Neural progenitor cell (in vitro differentiated cells): ENCODE measurements at regions not wholly inside any gene's neighbourhood (a gene's known extent, or its start where the extent isn't known, plus 50 kb on each side); places are given as distances from the start of the nearest gene placed in this dataset.
"Not testable (repeated sequence)": the region's sequence is repeated elsewhere in the genome, so short reads cannot be mapped to it uniquely, and the experiment has no call there.

ENCODE experiments used
- DNase-seq: peaks from one replicate; pipeline ENCODE4 v3.0.0-alpha.2; 2016; ENCODE audit warnings: low spot score
- H2AFZ ChIP-seq: fragments of 200-600 bp; sonication (generic); replicated peaks from 2 replicates; pipeline ENCODE4 v1.6.1; 2016; ENCODE audit warnings: antibody characterized with exemption
- H3F3A ChIP-seq: fragments of 200-600 bp; sonication (generic); 2 replicates; pipeline ENCODE4 v1.6.1; 2016; ENCODE audit warnings: antibody characterized with exemption, low read depth
- H3K27ac ChIP-seq: fragments of 200-600 bp; sonication (generic); 2 replicates; pipeline ENCODE4 v1.5.1; 2016; ENCODE audit warnings: mild to moderate bottlenecking
- H3K27me3 ChIP-seq: fragments of 200-600 bp; sonication (generic); 2 replicates; pipeline ENCODE4 v1.6.1; 2016; ENCODE audit warnings: mild to moderate bottlenecking, moderate library complexity
- H3K36me3 ChIP-seq: fragments of 200-600 bp; sonication (generic); 2 replicates; pipeline ENCODE4 v1.5.1; 2016
- H3K4me1 ChIP-seq: fragments of 200-600 bp; sonication (generic); 2 replicates; pipeline ENCODE4 v1.6.1; 2016; ENCODE audit warnings: mixed run types
- H3K4me2 ChIP-seq: fragments of 200-600 bp; sonication (generic); 2 replicates; pipeline ENCODE4 v1.6.1; 2016
- H3K4me3 ChIP-seq: fragments of 200-600 bp; sonication (generic); 2 replicates; pipeline ENCODE4 v1.5.1; 2016
- H3K79me2 ChIP-seq: fragments of 200-600 bp; sonication (generic); 2 replicates; pipeline ENCODE4 v1.6.1; 2016; ENCODE audit warnings: low read depth
- H3K9ac ChIP-seq: fragments of 200-600 bp; sonication (generic); 2 replicates; pipeline ENCODE4 v1.6.1; 2016
- H3K9me3 ChIP-seq: fragments of 200-600 bp; sonication (generic); 2 replicates; pipeline ENCODE4 v1.5.1; 2016; ENCODE audit warnings: low read depth
- H4K20me1 ChIP-seq: fragments of 200-600 bp; sonication (generic); 2 replicates; pipeline ENCODE4 v1.6.1; 2016; ENCODE audit warnings: low read depth
- H3K27ac Mint-ChIP-seq: 3 replicates; pipeline ENCODE4 v1.8.0; 2021; ENCODE audit warnings: mixed read lengths
- H3K27me3 Mint-ChIP-seq: 2 replicates; pipeline ENCODE4 v1.8.0; 2022; ENCODE audit warnings: low read depth, mild to moderate bottlenecking, inconsistent platforms, moderate library complexity, mixed read lengths; ENCODE audit not compliant: insufficient read depth
- H3K36me3 Mint-ChIP-seq: 3 replicates; pipeline ENCODE4 v1.8.0; 2021; ENCODE audit warnings: mixed read lengths
- H3K4me1 Mint-ChIP-seq: 3 replicates; pipeline ENCODE4 v1.8.0; 2021; ENCODE audit warnings: mixed read lengths
- H3K4me3 Mint-ChIP-seq: 3 replicates; pipeline ENCODE4 v1.8.0; 2021; ENCODE audit warnings: mild to moderate bottlenecking, moderate library complexity, mixed read lengths
- H3K9me3 Mint-ChIP-seq: 3 replicates; pipeline ENCODE4 v1.8.0; 2020; ENCODE audit warnings: mixed read lengths

GRCh38 chr17:45554479-45554878 is 64.0 kb upstream of the PLEKHM1 start:
- not testable (repeated sequence) for H3K9ac ChIP-seq, H3K36me3 Mint-ChIP-seq, H3K36me3 ChIP-seq, H3K4me3 ChIP-seq, H4K20me1 ChIP-seq, H3K9me3 ChIP-seq, H3K79me2 ChIP-seq, H3K27me3 Mint-ChIP-seq, H3K27ac Mint-ChIP-seq, H3K27ac ChIP-seq, H2AFZ ChIP-seq, DNase-seq, H3K4me1 ChIP-seq, H3F3A ChIP-seq, H3K4me3 Mint-ChIP-seq, H3K4me2 ChIP-seq, H3K4me1 Mint-ChIP-seq, H3K27me3 ChIP-seq, H3K9me3 Mint-ChIP-seq

- H3K4me3 ChIP-seq, H3F3A ChIP-seq, H3K9ac ChIP-seq, H3K27me3 Mint-ChIP-seq, H3K36me3 Mint-ChIP-seq, H3K4me1 Mint-ChIP-seq, H3K4me1 ChIP-seq, H3K9me3 ChIP-seq, H3K4me3 Mint-ChIP-seq, H3K79me2 ChIP-seq, H3K4me2 ChIP-seq, H3K27me3 ChIP-seq, H3K9me3 Mint-ChIP-seq, DNase-seq, H3K27ac ChIP-seq, H4K20me1 ChIP-seq, H2AFZ ChIP-seq, H3K27ac Mint-ChIP-seq, H3K36me3 ChIP-seq: not testable (repeated sequence)
Measured at GRCh38 chr17:45558821-45559220, 68.3 kb upstream of the PLEKHM1 start.

- not testable (repeated sequence) for H3K9ac ChIP-seq, H3K9me3 ChIP-seq, H3K4me1 ChIP-seq, H3K27ac Mint-ChIP-seq, H3K27me3 ChIP-seq, H3F3A ChIP-seq, H3K79me2 ChIP-seq, DNase-seq, H2AFZ ChIP-seq, H3K36me3 Mint-ChIP-seq, H3K4me2 ChIP-seq, H3K4me3 Mint-ChIP-seq, H4K20me1 ChIP-seq, H3K36me3 ChIP-seq, H3K4me3 ChIP-seq, H3K4me1 Mint-ChIP-seq, H3K27ac ChIP-seq, H3K27me3 Mint-ChIP-seq, H3K9me3 Mint-ChIP-seq
Measured at GRCh38 chr17:45562868-45563267, 72.3 kb upstream of the PLEKHM1 start.

GRCh38 chr17:45563283-45563682 is 72.8 kb upstream of the PLEKHM1 start:
- H3K27me3 Mint-ChIP-seq, H2AFZ ChIP-seq, H3K4me3 Mint-ChIP-seq, H3F3A ChIP-seq, H3K9me3 Mint-ChIP-seq, H4K20me1 ChIP-seq, H3K27me3 ChIP-seq, H3K79me2 ChIP-seq, H3K36me3 ChIP-seq, H3K36me3 Mint-ChIP-seq, H3K27ac Mint-ChIP-seq, H3K4me2 ChIP-seq, DNase-seq, H3K9ac ChIP-seq, H3K9me3 ChIP-seq, H3K4me1 Mint-ChIP-seq, H3K4me3 ChIP-seq, H3K27ac ChIP-seq, H3K4me1 ChIP-seq: not testable (repeated sequence)

- not testable (repeated sequence) for H3K9me3 ChIP-seq, H3K4me2 ChIP-seq, H3K9me3 Mint-ChIP-seq, H3K27me3 ChIP-seq, H3K36me3 ChIP-seq, H3K4me3 Mint-ChIP-seq, DNase-seq, H3K4me1 Mint-ChIP-seq, H3K27ac ChIP-seq, H3K36me3 Mint-ChIP-seq, H3F3A ChIP-seq, H2AFZ ChIP-seq, H3K4me1 ChIP-seq, H4K20me1 ChIP-seq, H3K79me2 ChIP-seq, H3K4me3 ChIP-seq, H3K9ac ChIP-seq, H3K27ac Mint-ChIP-seq, H3K27me3 Mint-ChIP-seq
Measured at GRCh38 chr17:45568275-45568674, 77.8 kb upstream of the PLEKHM1 start.

- H3K9ac ChIP-seq, H3K27ac ChIP-seq, H3K27me3 Mint-ChIP-seq, DNase-seq, H3F3A ChIP-seq, H3K4me1 Mint-ChIP-seq, H3K4me3 Mint-ChIP-seq, H3K4me2 ChIP-seq, H3K9me3 ChIP-seq, H3K9me3 Mint-ChIP-seq, H3K36me3 ChIP-seq, H2AFZ ChIP-seq, H3K27ac Mint-ChIP-seq, H3K4me3 ChIP-seq, H3K4me1 ChIP-seq, H3K27me3 ChIP-seq: not testable (repeated sequence)
- H4K20me1 ChIP-seq: peaks cover 44% of the 10 kb centered on the region
- peaks cover 25% of the 10 kb centered on the region for H3K36me3 Mint-ChIP-seq
- H3K79me2 ChIP-seq: peaks cover 51% of the 10 kb centered on the region
Measured at GRCh38 chr17:45573326-45573725, 82.8 kb upstream of the PLEKHM1 start.
